ENCODE measurements at regions not wholly inside any gene's neighbourhood (a gene's known extent, or its start where the extent isn't known, plus 50 kb on each side); places are given as distances from the start of the nearest gene placed in this dataset.

DNA sequence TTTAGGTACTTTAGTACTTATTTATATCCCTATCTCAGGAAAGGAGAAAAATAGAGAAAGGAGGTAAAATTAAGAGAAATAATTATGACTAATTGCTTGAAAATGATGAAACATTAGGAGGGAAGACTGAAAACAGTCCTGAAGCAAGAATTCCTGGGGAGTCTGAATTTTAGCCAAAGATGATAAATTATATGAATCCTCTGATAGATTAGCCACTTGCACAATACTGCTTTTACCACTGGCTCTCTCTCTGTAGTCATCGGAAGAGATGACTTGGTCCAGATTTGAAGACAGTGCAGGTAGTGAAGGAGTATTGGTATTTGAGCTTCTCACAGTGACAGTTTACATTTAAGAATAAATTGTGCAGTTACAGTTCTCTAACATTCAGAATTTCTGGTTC lies 83.8 kb upstream of the CLEC14A start:
- no peaks in the 10 kb centered on the region for H3K27me3 ChIP-seq (ENCODE audit: control insufficient read depth, insufficient read depth, low read length, poor library complexity, severe bottlenecking)
- no peak overlapping the region for H3K4me3 ChIP-seq (ENCODE audit: insufficient read depth, low read depth, low read length)
- H3K9me3 ChIP-seq (ENCODE audit: control insufficient read depth, low read length): no peaks in the 10 kb centered on the region
- H3K27ac ChIP-seq (ENCODE audit: insufficient read depth, low read depth, low read length, poor library complexity, severe bottlenecking): no peak overlapping the region
- no peaks in the 10 kb centered on the region for H3K4me1 ChIP-seq (ENCODE audit: control insufficient read depth, insufficient read depth, low read length)
- H3K36me3 ChIP-seq (ENCODE audit: control insufficient read depth, insufficient read depth, low read length): no peaks in the 10 kb centered on the region
- 100% methylated on average over 1 of the region's 1 CpG for WGBS, 2 experiments

DNA sequence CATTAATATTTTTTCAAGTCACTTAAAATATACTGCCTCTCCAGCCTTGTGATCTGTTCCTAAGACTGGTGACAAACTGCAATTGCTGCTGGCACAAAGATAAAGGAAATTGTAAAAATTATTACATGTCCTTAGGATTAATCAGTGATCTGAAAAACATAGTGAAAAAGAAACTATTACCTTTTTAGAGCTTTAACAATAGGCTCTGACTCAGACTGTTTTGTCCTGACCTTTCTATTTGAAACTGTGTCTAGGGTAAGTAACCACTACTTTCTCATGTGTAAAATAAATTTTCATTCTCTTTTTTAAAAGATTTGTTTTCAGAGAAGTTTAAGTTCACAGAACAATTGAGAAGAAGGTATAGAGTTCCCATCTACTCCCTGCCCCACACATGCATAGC lies 80.4 kb upstream of the CLEC14A start:
- no peak overlapping the region for H3K4me3 ChIP-seq (ENCODE audit: insufficient read depth, low read depth, low read length)
- no peaks in the 10 kb centered on the region for H3K36me3 ChIP-seq (ENCODE audit: control insufficient read depth, insufficient read depth, low read length)
- H3K4me1 ChIP-seq (ENCODE audit: control insufficient read depth, insufficient read depth, low read length): no peaks in the 10 kb centered on the region
- H3K27me3 ChIP-seq (ENCODE audit: control insufficient read depth, insufficient read depth, low read length, poor library complexity, severe bottlenecking): no peaks in the 10 kb centered on the region
- H3K9me3 ChIP-seq (ENCODE audit: control insufficient read depth, low read length): no peaks in the 10 kb centered on the region
- H3K27ac ChIP-seq (ENCODE audit: insufficient read depth, low read depth, low read length, poor library complexity, severe bottlenecking): no peak overlapping the region

DNA sequence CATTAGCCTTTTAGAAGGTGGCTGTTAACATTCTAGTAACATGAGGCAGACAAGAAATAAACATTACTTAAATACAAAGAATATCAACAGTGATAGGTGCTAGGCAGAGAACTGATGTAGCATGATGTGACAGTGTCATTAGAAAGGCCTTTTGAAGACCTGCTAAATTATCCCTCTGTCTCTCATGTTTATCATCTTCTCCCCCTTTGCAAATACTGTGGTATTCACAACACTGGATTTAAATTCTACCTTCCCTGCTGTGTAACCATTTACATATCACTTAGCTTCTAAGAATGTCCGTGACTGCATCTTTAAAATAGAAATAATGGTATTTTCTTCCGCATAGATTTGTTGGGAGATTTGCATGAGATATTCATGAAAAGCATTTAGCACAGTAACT lies 74.4 kb upstream of the CLEC14A start:
- Histone ChIP-seq H3K27me3 (ENCODE audit: control insufficient read depth, insufficient read depth, low read length, poor library complexity, severe bottlenecking) (no peaks in the 10 kb centered on the region), H3K4me3 (ENCODE audit: insufficient read depth, low read depth, low read length) (no peak overlapping the region), H3K27ac (ENCODE audit: insufficient read depth, low read depth, low read length, poor library complexity, severe bottlenecking) (no peak overlapping the region), H3K36me3 (ENCODE audit: control insufficient read depth, insufficient read depth, low read length) (no peaks in the 10 kb centered on the region), H3K9me3 (ENCODE audit: control insufficient read depth, low read length) (no peaks in the 10 kb centered on the region), H3K4me1 (ENCODE audit: control insufficient read depth, insufficient read depth, low read length) (no peaks in the 10 kb centered on the region)
- WGBS, 2 experiments: no CpG with 5 or more reads among the region's 2 CpGs

DNA sequence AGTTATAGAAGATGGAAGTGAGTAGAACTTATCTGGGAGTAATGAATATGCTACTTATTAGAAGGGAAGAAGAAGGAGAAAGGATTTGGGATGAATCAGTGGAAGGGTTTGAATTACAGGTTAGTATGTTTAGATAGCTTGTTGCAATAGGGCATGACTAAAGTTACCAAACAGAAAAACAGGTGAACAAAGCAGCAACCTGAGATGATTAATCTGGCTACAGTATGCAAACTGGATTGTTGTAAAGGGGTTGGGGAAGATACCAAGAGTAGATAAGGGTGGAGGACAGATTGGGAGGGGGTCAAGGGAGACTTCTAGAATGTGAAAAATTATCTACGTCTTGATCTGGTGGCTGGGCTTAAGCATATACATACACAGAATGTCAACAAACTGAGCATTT lies 73.4 kb upstream of the CLEC14A start:
- WGBS, 2 experiments: no CpG with 5 or more reads among the region's 1 CpG
- Histone ChIP-seq H3K27me3 (ENCODE audit: control insufficient read depth, insufficient read depth, low read length, poor library complexity, severe bottlenecking) (no peaks in the 10 kb centered on the region), H3K4me1 (ENCODE audit: control insufficient read depth, insufficient read depth, low read length) (no peaks in the 10 kb centered on the region), H3K9me3 (ENCODE audit: control insufficient read depth, low read length) (no peaks in the 10 kb centered on the region), H3K27ac (ENCODE audit: insufficient read depth, low read depth, low read length, poor library complexity, severe bottlenecking) (no peak overlapping the region), H3K36me3 (ENCODE audit: control insufficient read depth, insufficient read depth, low read length) (no peaks in the 10 kb centered on the region), H3K4me3 (ENCODE audit: insufficient read depth, low read depth, low read length) (no peak overlapping the region)

DNA sequence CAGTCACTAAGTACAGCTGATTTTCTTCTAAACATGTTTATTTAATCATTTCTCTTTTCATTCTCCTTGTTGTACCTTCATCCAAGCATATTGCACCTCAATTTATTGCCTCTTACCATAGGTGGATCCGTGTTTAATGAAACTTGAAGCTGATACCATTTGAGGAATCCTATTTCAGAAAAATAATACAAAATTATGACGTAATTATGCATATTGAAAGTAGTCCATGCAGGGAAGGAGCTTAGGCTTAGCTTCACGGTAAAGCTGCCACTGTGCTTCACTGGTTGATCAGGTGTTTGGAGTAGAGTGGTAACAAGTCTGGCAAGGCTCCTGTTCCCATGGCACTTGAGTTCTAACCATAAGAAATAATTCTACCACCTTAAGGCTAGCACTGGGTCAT lies 61.0 kb upstream of the CLEC14A start:
- no peak overlapping the region for H3K4me3 ChIP-seq (ENCODE audit: insufficient read depth, low read depth, low read length)
- H3K9me3 ChIP-seq (ENCODE audit: control insufficient read depth, low read length): no peaks in the 10 kb centered on the region
- 85 to 94% methylated on average over 3 of the region's 3 CpGs for WGBS, 2 experiments
- H3K4me1 ChIP-seq (ENCODE audit: control insufficient read depth, insufficient read depth, low read length): no peaks in the 10 kb centered on the region
- no peaks in the 10 kb centered on the region for H3K36me3 ChIP-seq (ENCODE audit: control insufficient read depth, insufficient read depth, low read length)
- H3K27me3 ChIP-seq (ENCODE audit: control insufficient read depth, insufficient read depth, low read length, poor library complexity, severe bottlenecking): no peaks in the 10 kb centered on the region
- H3K27ac ChIP-seq (ENCODE audit: insufficient read depth, low read depth, low read length, poor library complexity, severe bottlenecking): no peak overlapping the region

DNA sequence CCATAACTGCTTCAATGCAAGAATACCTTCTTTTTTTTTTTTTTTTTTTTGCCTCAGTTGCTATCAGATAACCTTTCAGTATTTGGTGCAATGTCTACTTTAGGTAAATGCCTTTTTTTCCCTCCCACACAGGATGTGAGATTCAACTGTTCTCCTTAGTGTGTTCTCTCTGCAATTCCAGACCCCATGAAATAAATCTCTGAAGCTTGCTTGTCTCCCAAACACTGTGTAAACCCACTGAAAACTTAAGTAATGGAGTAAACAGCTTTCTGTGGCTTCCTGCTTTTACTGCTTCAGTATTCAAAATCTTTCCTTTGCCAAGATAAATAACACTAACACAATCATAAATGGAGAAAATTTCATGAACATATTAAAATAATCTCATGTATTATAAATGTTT lies 55.8 kb upstream of the CLEC14A start:
- no peaks in the 10 kb centered on the region for H3K27me3 ChIP-seq (ENCODE audit: control insufficient read depth, insufficient read depth, low read length, poor library complexity, severe bottlenecking)
- H3K36me3 ChIP-seq (ENCODE audit: control insufficient read depth, insufficient read depth, low read length): no peaks in the 10 kb centered on the region
- H3K4me3 ChIP-seq (ENCODE audit: insufficient read depth, low read depth, low read length): no peak overlapping the region
- H3K9me3 ChIP-seq (ENCODE audit: control insufficient read depth, low read length): no peaks in the 10 kb centered on the region
- peaks cover 2% of the 10 kb centered on the region for H3K4me1 ChIP-seq (ENCODE audit: control insufficient read depth, insufficient read depth, low read length)
- no peak overlapping the region for H3K27ac ChIP-seq (ENCODE audit: insufficient read depth, low read depth, low read length, poor library complexity, severe bottlenecking)

DNA sequence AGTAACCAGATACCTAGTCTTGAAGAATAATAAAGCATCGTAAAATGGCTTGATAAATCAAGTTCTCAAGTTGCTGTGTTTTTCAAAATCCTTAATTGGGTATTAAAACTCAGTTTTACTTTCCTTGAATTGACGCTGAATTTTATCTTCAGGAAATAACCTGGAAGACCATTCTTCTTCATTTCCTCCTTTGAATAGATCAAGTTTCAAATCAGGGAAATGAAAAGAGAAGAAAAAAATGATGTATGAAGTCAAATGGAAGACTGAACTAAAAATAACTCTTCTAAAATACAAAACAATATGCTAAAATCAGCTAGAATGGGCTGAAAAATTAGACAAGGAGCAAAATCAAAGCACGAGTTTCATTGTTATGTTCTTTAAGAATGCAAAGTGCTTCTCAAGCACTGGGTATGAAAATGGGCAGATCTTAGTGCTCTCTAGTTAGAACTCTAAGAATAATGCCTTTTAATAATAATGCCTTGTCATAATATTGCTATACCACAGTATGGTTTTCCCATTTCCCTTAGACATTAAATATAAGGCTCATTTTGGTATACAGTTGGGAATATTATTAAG lies 54.6 kb upstream of the CLEC14A start:
- H3K9me3 ChIP-seq (ENCODE audit: control insufficient read depth, low read length): no peaks in the 10 kb centered on the region
- H3K4me3 ChIP-seq (ENCODE audit: insufficient read depth, low read depth, low read length): no peak overlapping the region
- H3K4me1 ChIP-seq (ENCODE audit: control insufficient read depth, insufficient read depth, low read length): peaks cover 2% of the 10 kb centered on the region
- WGBS, 2 experiments: 70 to 80% methylated on average over 3 of the region's 3 CpGs
- no peak overlapping the region for H3K27ac ChIP-seq (ENCODE audit: insufficient read depth, low read depth, low read length, poor library complexity, severe bottlenecking)
- no peaks in the 10 kb centered on the region for H3K27me3 ChIP-seq (ENCODE audit: control insufficient read depth, insufficient read depth, low read length, poor library complexity, severe bottlenecking)
- H3K36me3 ChIP-seq (ENCODE audit: control insufficient read depth, insufficient read depth, low read length): no peaks in the 10 kb centered on the region

DNA sequence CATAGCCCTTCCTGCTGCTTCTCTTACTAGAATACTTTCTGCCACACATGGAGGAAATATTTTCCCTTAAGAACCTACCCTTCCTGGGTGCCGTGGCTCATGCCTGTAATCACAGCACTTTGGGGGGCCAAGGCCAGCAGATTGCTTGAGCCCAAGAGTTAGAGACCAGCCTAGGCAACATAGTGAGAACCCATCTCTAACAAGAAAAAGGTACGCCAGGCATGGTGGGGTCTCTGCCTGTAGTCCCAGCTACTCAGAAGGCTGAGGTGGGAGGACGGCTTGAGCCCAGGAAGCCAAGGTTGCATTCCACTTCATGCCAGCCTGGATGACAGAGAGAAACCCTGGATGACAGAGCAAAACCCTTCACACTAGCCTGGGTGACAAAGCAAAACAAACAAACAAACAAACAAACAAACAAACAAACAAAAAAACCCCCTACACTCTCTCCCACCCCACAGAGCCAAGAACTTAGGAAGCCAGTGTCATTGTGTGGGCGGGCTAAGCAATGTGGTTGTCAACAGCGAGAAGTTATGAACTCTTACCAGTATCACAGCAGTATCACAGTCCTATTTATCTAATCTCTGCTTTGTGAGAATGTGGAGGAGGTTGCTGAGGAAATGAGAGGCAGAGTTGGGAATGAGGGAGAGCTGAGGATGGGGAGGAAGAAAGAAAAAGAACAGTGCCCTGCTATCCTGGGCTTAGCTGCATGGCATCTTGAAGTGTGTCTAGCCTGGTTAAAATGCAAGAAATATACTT lies 53.8 kb upstream of the CLEC14A start:
- WGBS, 2 experiments: 47 to 57% methylated on average over 4 to 5 of the region's 5 CpGs
- peaks cover 2% of the 10 kb centered on the region for H3K4me1 ChIP-seq (ENCODE audit: control insufficient read depth, insufficient read depth, low read length)
- H3K4me3 ChIP-seq (ENCODE audit: insufficient read depth, low read depth, low read length): no peak overlapping the region
- no peaks in the 10 kb centered on the region for H3K36me3 ChIP-seq (ENCODE audit: control insufficient read depth, insufficient read depth, low read length)
- H3K27ac ChIP-seq (ENCODE audit: insufficient read depth, low read depth, low read length, poor library complexity, severe bottlenecking): no peak overlapping the region
- H3K27me3 ChIP-seq (ENCODE audit: control insufficient read depth, insufficient read depth, low read length, poor library complexity, severe bottlenecking): no peaks in the 10 kb centered on the region
- no peaks in the 10 kb centered on the region for H3K9me3 ChIP-seq (ENCODE audit: control insufficient read depth, low read length)
